Activated CD8-positive, alpha-beta memory T cell treated with anti-CD3 and anti-CD28 coated beads for 24 hours (primary cell): ENCODE measurements at regions not wholly inside any gene's neighbourhood (a gene's known extent, or its start where the extent isn't known, plus 50 kb on each side); places are given as distances from the start of the nearest gene placed in this dataset.
"Not testable (repeated sequence)": the region's sequence is repeated elsewhere in the genome, so short reads cannot be mapped to it uniquely, and the experiment has no call there.

Source experiments
- DNase-seq: peaks from one replicate; pipeline ENCODE4 v3.0.0-alpha.2; 2020

DNA sequence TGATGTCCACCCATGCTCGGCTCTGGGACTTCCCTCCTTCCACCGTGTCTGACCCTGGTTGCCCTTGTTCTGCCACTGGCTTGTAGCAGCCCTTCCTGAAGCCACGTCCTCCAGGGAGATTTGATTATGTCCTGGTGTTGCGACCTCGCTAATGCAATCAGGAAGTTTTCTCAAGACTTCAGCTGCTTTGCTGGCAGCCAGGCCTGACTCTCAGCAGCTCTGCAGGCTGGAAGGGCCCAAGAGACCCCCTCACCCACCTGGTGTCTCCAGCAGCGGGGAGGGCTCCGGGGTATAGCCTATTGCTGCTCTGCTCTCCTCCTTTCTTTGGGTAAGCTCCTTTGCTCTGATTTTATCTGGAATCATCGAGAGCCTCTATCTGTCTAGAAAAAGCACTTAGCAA, 2882.8 kb downstream of the RPIA start:
- DNase-seq = not testable (repeated sequence)

DNA sequence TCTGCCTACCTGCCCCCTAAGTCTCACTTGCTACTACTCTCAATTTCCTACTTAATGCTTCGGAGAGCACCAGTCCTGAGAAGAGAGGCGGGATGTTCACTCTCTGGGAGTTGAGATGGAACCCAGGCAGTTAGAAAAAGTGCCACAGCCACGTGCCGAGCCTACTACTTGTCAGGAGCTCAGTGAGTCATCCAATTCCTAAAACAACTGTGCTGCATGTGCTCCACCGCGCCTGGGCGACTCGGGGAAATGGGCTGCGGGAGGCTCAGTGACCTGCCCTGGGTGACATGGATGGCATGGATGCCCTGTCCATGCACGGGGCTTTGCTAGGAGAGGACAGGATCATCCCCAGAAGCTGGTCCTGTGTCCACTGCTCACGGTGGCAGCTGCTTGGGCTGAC, 2884.2 kb downstream of the RPIA start:
- DNase-seq = not testable (repeated sequence)

GRCh38 chr2:91577406-91577805, 2885.9 kb downstream of the RPIA start:
- DNase-seq = not testable (repeated sequence)

DNA sequence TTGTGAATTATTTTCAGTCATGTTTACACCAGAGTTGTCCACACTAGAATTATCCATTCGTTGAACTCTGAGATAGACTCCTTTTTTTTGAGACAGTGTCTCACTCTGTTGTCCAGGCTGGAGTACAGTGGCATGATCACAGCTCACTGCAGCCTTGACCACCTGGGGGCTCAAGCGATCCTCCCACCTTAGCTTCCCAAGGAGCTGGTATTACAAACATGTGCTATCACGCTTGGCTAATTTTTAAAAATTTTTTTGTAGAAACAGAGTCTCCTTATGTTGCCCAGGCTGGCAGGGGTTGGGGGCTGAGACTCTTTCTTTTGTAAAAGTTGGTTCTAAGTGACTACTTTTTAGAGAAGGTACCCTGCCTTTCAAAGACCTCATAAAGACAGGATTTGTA, 2887.2 kb downstream of the RPIA start:
- not testable (repeated sequence) for DNase-seq

DNA sequence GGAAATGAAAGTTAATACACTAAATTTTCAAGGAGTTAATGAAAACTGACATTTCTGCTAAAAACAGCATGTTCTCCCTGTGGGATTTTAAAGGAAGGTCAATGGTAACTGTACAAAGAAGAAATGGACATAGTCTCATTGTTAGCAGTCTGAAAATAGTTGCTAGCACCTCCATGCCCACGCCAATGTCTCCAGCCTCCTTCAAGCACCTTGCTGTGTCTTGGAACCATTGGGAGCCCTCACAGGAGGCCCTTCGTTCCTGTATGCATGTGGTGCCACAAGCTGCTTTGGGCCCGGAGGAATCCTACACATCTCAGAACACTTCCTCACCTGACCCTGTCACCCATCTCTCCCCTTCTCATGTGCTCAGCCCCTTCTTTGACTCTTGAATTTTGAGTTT, 2888.1 kb downstream of the RPIA start:
- DNase-seq = not testable (repeated sequence)

GRCh38 chr2:91580043-91580442, 2888.6 kb downstream of the RPIA start:
- not testable (repeated sequence) for DNase-seq

DNA sequence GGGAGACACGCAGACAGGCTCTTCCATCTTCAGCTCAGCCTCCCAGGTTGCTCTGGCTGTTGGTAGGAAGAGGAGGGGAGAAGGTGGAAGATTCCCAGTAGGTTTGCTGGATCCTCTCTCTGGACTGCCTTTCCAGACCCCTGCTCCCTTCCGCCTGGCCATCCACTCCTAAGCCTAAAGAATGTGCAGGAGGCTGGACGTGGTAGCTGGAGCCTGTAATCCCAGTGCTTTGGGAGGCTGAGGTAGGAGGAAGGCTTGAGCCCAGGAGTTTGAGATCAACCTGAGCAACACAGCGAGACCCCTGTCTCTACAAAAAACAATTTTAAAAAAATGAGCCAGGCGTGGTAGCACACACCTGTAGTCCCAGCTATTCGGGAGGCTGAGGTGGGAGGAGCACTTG, 2895.6 kb downstream of the RPIA start:
- not testable (repeated sequence) for DNase-seq

DNA sequence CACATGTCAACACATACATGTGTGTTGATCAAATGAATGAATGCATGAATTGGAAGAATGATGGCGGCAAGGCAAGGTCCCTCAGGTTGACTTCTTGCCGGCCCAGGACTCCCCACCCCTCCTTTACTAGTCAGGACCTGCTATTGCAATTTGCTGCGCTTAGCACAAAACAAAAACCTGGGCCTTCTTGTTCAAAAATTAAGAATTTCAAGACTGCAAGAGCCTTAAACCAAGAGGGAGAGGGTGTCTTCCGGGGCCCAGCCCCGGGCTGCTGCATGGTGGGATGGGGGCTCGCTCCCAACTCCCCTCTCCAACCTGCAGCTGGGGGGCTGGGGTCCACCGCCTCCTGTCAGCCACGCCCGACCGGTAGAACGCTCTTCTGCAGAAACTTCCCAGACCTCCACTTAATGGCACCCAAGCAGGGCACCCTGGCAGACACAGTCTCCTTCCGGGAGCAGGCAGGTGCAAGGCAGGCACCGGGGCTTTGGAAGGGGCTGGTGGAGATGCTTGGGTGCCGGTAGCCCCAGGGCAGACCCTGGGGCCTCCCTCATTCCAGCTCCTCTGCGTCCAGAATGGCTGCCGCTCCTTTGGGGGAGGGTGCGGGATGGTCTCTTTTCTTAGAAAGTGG, 2896.5 kb downstream of the RPIA start:
- not testable (repeated sequence) for DNase-seq

DNA sequence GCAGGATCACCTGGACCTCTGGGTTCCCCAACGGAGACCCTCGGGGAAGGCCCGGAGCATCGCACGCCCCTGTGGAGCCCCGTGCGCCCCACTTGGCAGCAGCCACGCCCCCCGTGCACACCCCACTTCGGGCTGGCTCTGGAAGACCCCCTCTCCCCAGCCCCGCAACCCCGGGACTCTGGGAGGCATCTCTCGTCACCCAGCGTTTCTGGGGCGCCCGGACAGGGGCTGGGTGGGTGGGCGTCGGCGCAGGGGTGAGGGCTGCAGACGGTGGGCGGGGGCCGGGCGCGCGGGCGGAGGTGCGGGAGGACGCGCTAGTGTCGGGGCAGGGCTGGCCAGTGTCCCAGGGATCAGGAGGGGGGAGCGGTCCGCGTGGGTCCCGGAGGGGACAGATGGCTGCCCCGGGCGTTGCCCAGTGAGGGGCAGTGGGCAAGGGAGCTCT, 2897.3 kb downstream of the RPIA start:
- DNase-seq = not testable (repeated sequence)

GRCh38 chr2:91589454-91590328, 2898.2 kb downstream of the RPIA start:
- DNase-seq = not testable (repeated sequence)

DNA sequence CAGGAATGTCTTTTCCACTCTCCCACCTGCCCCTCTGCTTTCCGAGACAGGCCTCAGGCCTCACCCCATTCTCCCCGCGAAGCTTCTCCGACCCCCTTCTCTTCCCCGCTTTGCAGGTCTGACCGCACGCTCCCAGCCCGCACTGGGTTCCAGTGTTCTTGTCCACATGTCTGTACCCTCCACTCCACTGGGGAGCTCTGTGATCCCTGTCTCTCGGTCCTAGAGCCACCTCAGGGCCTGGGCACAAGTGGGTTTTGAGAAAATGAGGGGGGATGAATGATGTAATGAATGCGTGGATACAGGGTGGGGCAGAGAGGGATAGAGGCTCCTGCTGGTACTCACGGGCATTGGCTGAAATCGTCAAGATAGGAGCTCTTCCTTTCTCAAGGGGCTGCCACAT, 2898.9 kb downstream of the RPIA start:
- not testable (repeated sequence) for DNase-seq

DNA sequence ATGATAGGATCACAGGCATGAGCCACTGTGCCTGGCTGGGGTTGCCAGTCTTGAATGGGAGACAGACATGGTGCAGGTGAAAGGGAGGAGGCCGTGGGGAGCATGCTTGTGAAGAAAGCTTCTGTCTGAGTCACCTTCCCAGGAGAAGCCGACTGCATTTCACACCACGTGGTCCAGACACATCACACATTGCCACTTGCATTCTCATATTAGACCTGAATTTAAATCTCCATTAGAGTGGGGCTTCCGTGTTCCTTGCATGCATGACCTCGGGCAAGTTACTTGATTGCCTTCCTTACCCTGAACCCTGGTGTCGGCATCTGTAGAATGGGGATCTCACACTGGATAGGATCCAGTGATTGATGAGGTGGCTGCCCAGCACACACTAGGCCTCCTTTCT, 2899.6 kb downstream of the RPIA start:
- DNase-seq = not testable (repeated sequence)

DNA sequence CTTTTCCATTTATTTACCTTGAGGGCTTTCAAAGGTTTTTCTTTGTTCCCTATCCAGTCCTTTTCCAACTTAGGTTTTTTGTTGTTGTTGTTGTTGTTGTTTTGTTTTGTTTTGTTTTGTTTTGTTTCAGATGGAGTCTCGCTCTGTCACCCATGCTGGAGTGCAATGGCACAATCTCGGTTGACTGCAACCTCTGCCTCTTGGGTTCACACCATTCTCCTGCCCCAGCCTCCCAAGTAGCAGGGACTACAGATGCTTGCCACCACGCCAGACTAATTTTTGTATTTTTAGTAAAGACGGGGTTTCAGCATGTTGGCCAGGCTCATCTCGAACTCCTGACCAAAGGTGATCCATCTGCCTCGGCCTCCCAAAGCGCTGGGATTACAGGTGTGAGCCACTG, 2906.0 kb downstream of the RPIA start:
- not testable (repeated sequence) for DNase-seq

DNA sequence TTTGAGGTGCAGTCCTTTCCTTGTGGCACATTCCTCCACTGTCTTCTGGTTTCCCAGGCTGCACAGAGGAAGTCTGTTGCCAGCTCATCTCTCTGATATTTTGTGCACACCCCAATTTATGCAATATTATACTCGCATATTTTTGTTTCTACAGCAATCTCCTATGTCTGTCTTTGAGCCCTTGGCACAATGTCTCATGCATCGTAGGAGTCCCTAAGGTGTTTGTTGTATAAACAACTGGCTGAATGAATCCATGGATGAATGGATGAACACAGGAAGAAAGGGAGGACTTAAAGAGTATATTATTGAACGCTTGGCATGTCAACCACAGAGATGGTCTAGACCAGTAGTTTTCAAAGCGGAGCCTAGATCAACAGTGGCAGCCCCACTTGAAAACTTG, 2907.0 kb downstream of the RPIA start:
- DNase-seq = not testable (repeated sequence)

DNA sequence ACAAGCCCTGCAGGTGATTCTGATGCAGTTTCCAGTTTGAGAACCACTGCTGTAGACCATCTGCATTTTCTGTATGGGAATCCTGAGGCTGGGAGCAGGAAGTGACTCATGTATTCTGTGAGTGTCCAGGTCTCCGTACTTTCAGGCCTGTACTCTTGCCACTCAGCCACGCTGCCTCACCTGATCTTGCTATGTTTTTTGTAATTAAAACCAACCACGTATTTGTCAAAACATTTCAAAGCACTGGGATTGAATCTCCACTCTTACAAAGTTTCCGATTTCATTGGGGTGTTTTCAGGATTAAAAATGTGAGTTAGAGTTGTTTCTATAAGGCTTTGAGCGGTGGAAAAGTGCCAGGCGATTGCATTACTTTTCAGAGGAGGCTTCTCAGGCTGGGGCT, 2907.5 kb downstream of the RPIA start:
- not testable (repeated sequence) for DNase-seq

- not testable (repeated sequence) for DNase-seq
These were observed 2911.4 kb downstream of the RPIA start for GRCh38 chr2:91602860-91603259.

- DNase-seq = not testable (repeated sequence)
These were observed 2912.5 kb downstream of the RPIA start for GRCh38 chr2:91603996-91604395.

GRCh38 chr2:91604629-91605028, 2913.2 kb downstream of the RPIA start:
- DNase-seq = not testable (repeated sequence)

DNA sequence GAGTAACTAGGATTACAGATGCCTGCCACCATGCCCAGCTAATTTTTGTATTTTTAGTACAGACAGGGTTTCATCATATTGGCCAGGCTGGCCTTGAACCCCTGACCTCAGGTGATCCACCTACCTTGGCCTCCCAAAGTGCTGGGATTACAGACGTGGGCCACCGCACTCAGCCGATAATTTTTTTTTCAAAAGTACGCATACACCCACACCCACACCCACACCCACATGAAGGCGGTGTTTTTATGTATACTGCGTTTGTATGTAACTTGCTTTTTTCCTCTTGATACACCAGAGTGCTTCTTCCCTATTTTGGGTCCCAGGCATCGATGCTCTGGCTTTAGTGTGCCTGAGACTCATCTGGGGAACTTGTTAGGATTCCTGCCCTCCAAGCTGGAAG, 2932.3 kb downstream of the RPIA start:
- DNase-seq = not testable (repeated sequence)

- not testable (repeated sequence) for DNase-seq
These were observed 2937.0 kb downstream of the RPIA start for GRCh38 chr2:91628471-91628870.

DNA sequence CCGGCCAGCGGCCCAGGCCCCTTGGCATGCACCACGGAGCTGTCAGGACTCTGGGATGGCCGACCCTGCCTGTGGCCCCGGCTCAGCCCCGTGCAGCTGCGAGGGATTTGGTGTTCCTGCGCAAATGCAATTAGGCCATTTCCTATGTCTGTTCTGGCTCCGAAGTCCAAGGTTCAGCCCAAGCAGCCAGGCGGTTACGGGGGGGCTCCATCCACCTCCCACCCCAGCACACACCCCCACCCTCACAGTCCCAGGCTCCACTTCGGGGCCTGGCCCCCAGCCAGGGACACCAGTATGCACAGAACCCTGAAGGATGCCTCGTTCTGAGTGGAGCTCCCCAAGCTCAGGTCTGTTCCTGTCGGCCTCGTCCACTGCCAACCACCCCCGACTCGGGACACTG, 2965.7 kb downstream of the RPIA start:
- not testable (repeated sequence) for DNase-seq

GRCh38 chr2:91658336-91658735, 2966.9 kb downstream of the RPIA start:
- not testable (repeated sequence) for DNase-seq

- DNase-seq = not testable (repeated sequence)
These were observed 2967.9 kb downstream of the RPIA start for GRCh38 chr2:91659189-91659916.
